WTC11 (cell line): ENCODE measurements at regions not wholly inside any gene's neighbourhood (a gene's known extent, or its start where the extent isn't known, plus 50 kb on each side); places are given as distances from the start of the nearest gene placed in this dataset.

Experiments used
- ATAC-seq: fragments of 200-7000 bp; cut with Tn5 transposase; 2 replicates; pipeline ENCODE4 v1.10.0; 2021; ENCODE audit warnings: mild to moderate bottlenecking, moderate library complexity
- CTCF ChIA-PET: fragments of 300-600 bp; sonication (Branson Sonifier 250); formaldehyde crosslinking; loops from one replicate; lab custom pipeline; 2021; ENCODE audit warnings: antibody characterized with exemption; lab: Charles Lee
- POLR2A ChIA-PET: fragments of 350-600 bp; sonication (Branson Sonifier 250); formaldehyde crosslinking; loops from one replicate; lab custom pipeline; 2021; ENCODE audit warnings: antibody characterized with exemption; lab: Charles Lee
- DNase-seq: peaks from one replicate; pipeline ENCODE4 v3.0.0; 2021; ENCODE audit warnings: low spot score
- H3K27ac Mint-ChIP-seq: 2 replicates; pipeline ENCODE4 v1.8.0; 2021; ENCODE audit warnings: mixed read lengths
- H3K27me3 Mint-ChIP-seq: 2 replicates; pipeline ENCODE4 v1.8.0; 2021; ENCODE audit warnings: low read depth, mild to moderate bottlenecking, moderate library complexity, mixed read lengths
- H3K36me3 Mint-ChIP-seq: 2 replicates; pipeline ENCODE4 v1.8.0; 2021; ENCODE audit warnings: mixed read lengths
- H3K4me1 Mint-ChIP-seq: 2 replicates; pipeline ENCODE4 v1.8.0; 2022; ENCODE audit warnings: mixed read lengths
- H3K4me3 Mint-ChIP-seq: 2 replicates; pipeline ENCODE4 v1.8.0; 2021; ENCODE audit warnings: mild to moderate bottlenecking, moderate library complexity, mixed read lengths
- H3K9me3 Mint-ChIP-seq: 2 replicates; pipeline ENCODE4 v1.8.0; 2021; ENCODE audit warnings: mixed read lengths
- ARID4B ChIP-seq: sonication (generic); formaldehyde crosslinking; IDR thresholded peaks from 2 replicates; pipeline ENCODE4 v1.8.0; 2023; ENCODE audit warnings: missing genetic modification reagents, mild to moderate bottlenecking, borderline replicate concordance
- ATF6 ChIP-seq: sonication (generic); formaldehyde crosslinking; IDR thresholded peaks from 2 replicates; pipeline ENCODE4 v1.8.1; 2023; ENCODE audit warnings: mild to moderate bottlenecking, missing genetic modification reagents
- CBFB ChIP-seq: sonication (generic); formaldehyde crosslinking; IDR thresholded peaks from 2 replicates; pipeline ENCODE4 v1.8.1; 2022; ENCODE audit warnings: mild to moderate bottlenecking, low read depth, missing genetic modification reagents
- CTCF ChIP-seq: fragments of 200-600 bp; IDR thresholded peaks from 2 replicates; pipeline ENCODE4 v1.8.0; 2022; ENCODE audit warnings: antibody characterized with exemption
- FOXJ3 ChIP-seq: sonication (generic); formaldehyde crosslinking; IDR thresholded peaks from 2 replicates; pipeline ENCODE4 v1.9.0; 2021; ENCODE audit warnings: missing genetic modification reagents, mild to moderate bottlenecking, borderline replicate concordance
- NR2C2 ChIP-seq: sonication (generic); formaldehyde crosslinking; IDR thresholded peaks from 2 replicates; pipeline ENCODE4 v1.8.0; 2022; ENCODE audit warnings: mild to moderate bottlenecking, missing genetic modification reagents
- NR3C1 ChIP-seq: sonication (generic); formaldehyde crosslinking; conservative IDR thresholded peaks from 2 replicates; pipeline ENCODE4 v1.8.1; 2023; ENCODE audit warnings: low read depth, mild to moderate bottlenecking, missing genetic modification reagents
- OVOL2 ChIP-seq: fragments of 250-450 bp; sonication (Bioruptor Pico); IDR thresholded peaks from 2 replicates; pipeline ENCODE4 v1.9.0; 2021; ENCODE audit warnings: mild to moderate bottlenecking, borderline replicate concordance
- PREB ChIP-seq: sonication (generic); formaldehyde crosslinking; IDR thresholded peaks from 2 replicates; pipeline ENCODE4 v1.8.1; 2022; ENCODE audit warnings: mild to moderate bottlenecking, missing genetic modification reagents, moderate library complexity, borderline replicate concordance
- SMAD3 ChIP-seq: sonication (generic); formaldehyde crosslinking; IDR thresholded peaks from 2 replicates; pipeline ENCODE4 v1.8.0; 2022; ENCODE audit warnings: missing genetic modification reagents, mild to moderate bottlenecking, borderline replicate concordance
- TEAD1 ChIP-seq: sonication (generic); formaldehyde crosslinking; IDR thresholded peaks from 2 replicates; pipeline ENCODE4 v1.8.0; 2022; ENCODE audit warnings: mild to moderate bottlenecking, missing genetic modification reagents
- ZNF281 ChIP-seq: sonication (generic); formaldehyde crosslinking; IDR thresholded peaks from 2 replicates; pipeline ENCODE4 v1.8.0; 2023; ENCODE audit warnings: mild to moderate bottlenecking, missing genetic modification reagents
- ZNF317 ChIP-seq: sonication (generic); formaldehyde crosslinking; IDR thresholded peaks from 2 replicates; pipeline ENCODE4 v1.8.1; 2023; ENCODE audit warnings: low read depth, mild to moderate bottlenecking, moderate library complexity, missing genetic modification reagents, borderline replicate concordance
- ZNF396 ChIP-seq: fragments of 250-450 bp; sonication (Bioruptor Pico); IDR thresholded peaks from 2 replicates; pipeline ENCODE4 v1.8.0; 2021; ENCODE audit warnings: mild to moderate bottlenecking, moderate library complexity, borderline replicate concordance
- ZNF423 ChIP-seq: fragments of 250-450 bp; sonication (Bioruptor Pico); IDR thresholded peaks from 2 replicates; pipeline ENCODE4 v2.1.2; 2022; ENCODE audit warnings: mild to moderate bottlenecking, moderate library complexity
- ZNF512 ChIP-seq: sonication (generic); formaldehyde crosslinking; IDR thresholded peaks from 2 replicates; pipeline ENCODE4 v1.8.1; 2022; ENCODE audit warnings: missing genetic modification reagents, borderline replicate concordance
- ZNF532 ChIP-seq: fragments of 250-450 bp; sonication (Bioruptor Pico); IDR thresholded peaks from 2 replicates; pipeline ENCODE4 v1.9.0; 2021; ENCODE audit warnings: mild to moderate bottlenecking, borderline replicate concordance

GRCh38 chr7:66517212-66517909 lies 111.3 kb upstream of the KCTD7 start (continued):
- TF ChIP-seq ZNF532 (CRISPR knock-in tag), result no peak
- TF ChIP-seq FOXJ3, result no peak
- TF ChIP-seq SMAD3, result no peak
- TF ChIP-seq CTCF, result no peak
- no peak for TF ChIP-seq ZNF317 (CRISPR knock-in tag)
- TF ChIP-seq PREB (CRISPR knock-in tag), result no peak
- no peak for TF ChIP-seq ATF6
- TF ChIP-seq ZNF281 (CRISPR knock-in tag), result no peak
- no peak for TF ChIP-seq CBFB

GRCh38 chr7:66518151-66518691 lies 110.5 kb upstream of the KCTD7 start:
- CTCF ChIA-PET, result no interaction called here
- H3K9me3 Mint-ChIP-seq, result no peaks in the 10 kb centered on the region
- H3K36me3 Mint-ChIP-seq, result no peaks in the 10 kb centered on the region

More at GRCh38 chr7:66518151-66518691, 110.5 kb upstream of the KCTD7 start:
- no peak overlapping the region for H3K4me3 Mint-ChIP-seq
- H3K27ac Mint-ChIP-seq, result no peak overlapping the region
- POLR2A ChIA-PET, result no interaction called here
- DNase-seq, result no peak
- TF ChIP-seq OVOL2 (CRISPR knock-in tag) (no peak), ZNF396 (CRISPR knock-in tag) (no peak), TEAD1 (CRISPR knock-in tag) (no peak), NR3C1 (CRISPR knock-in tag) (no peak), ZNF423 (no peak), NR2C2 (CRISPR knock-in tag) (no peak), ZNF512 (CRISPR knock-in tag) (no peak), ARID4B (CRISPR knock-in tag) (no peak)
- TF ChIP-seq, all 79 proteins: peak for 0
- Mint-ChIP-seq H3K4me1 (no peaks in the 10 kb centered on the region), H3K27me3 (peaks cover 21% of the 10 kb centered on the region)
- no peak for ATAC-seq
